GM19397 (cell line): ENCODE measurements at regions not wholly inside any gene's neighbourhood (a gene's known extent, or its start where the extent isn't known, plus 50 kb on each side); places are given as distances from the start of the nearest gene placed in this dataset.
A peak's percentile ranks its signal among the peaks of the same experiment; 100 is the strongest.
"Not testable (repeated sequence)": the region's sequence is repeated elsewhere in the genome, so short reads cannot be mapped to it uniquely, and the experiment has no call there.

Source experiments
- ATAC-seq: cut with Tn5 transposase; IDR thresholded peaks from one replicate; pipeline ENCODE4 v1.9.1; 2021; ENCODE audit warnings: mild to moderate bottlenecking, moderate library complexity; ENCODE audit not compliant: unreplicated experiment

GRCh38 chr1:235059221-235059620 is 69.4 kb downstream of the TOMM20 start:
- ATAC-seq = no peak

- ATAC-seq = no peak
Observed at GRCh38 chr1:235058695-235059094, 69.9 kb downstream of the TOMM20 start.

- ATAC-seq = no peak
Observed at GRCh38 chr1:235057385-235058306, 71.0 kb downstream of the TOMM20 start.

GRCh38 chr1:235056937-235057336 is 71.7 kb downstream of the TOMM20 start:
- ATAC-seq = no peak

DNA sequence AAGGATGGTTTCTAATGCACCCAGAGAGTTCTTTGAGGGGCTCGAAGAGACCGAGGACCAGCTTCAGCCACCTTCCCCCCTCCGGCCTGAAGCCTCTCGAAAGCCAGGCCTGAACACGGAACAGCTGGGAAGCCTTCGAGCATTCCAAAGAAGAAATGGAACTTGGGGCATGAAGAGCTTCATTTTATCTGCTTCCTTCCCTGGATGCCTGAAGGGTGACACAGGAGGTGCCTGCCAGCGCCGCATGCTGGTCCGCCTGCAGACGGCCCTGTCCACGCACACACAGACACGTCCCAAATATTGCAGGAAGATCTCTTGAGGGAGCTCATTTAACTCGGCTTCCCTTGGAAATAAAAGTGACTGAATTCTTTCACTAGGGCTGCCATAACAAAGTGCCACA is 73.7 kb downstream of the TOMM20 start:
- ATAC-seq = no peak

DNA sequence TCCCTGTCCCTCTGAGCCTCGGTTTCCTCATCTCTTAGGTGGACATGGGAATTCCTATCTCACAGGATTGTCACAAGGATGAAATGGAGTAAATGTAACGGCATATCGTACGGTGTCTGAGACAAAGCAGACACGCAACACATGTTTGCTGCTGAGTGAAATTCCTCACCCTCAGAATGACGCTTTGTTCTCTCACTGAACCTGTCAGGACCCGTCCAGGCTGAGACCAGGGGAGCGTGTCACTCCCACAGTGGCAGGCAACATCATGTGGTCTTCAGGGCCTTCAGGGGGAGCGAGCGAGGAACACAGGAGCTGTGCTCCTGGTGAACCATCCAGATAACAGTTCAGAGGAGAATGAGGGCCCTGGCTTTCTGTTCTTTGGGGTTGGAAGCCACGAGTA is 74.2 kb downstream of the TOMM20 start:
- no peak for ATAC-seq

GRCh38 chr1:235052067-235053008 is 76.3 kb downstream of the TOMM20 start:
- ATAC-seq = no peak

GRCh38 chr1:235051521-235051920 is 77.1 kb downstream of the TOMM20 start:
- ATAC-seq = no peak

DNA sequence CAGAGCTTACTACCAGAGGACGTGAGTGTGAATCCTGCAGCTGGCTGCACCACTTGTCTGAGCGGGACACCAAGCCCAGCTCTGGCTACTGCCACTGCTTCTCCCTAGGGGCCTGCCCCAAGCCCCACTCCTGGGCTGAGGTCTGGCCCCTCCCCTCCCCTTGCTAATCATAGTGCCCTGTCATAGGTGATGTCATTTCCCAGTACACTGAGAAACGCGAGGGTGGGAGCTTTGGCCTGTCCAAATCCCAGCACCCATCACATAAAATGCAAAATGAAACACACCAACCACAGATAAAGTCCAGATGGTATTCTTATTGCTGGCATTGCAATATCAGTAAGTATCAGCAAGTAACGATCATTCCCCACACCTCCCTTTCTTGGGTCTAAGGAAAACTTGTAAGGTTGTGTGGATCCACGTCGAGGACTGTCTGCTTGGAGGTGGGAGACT is 77.7 kb downstream of the TOMM20 start:
- peak; percentile 39 for ATAC-seq

- ATAC-seq = not testable (repeated sequence)
Observed at GRCh38 chr1:235049716-235050378, 78.8 kb downstream of the TOMM20 start.

DNA sequence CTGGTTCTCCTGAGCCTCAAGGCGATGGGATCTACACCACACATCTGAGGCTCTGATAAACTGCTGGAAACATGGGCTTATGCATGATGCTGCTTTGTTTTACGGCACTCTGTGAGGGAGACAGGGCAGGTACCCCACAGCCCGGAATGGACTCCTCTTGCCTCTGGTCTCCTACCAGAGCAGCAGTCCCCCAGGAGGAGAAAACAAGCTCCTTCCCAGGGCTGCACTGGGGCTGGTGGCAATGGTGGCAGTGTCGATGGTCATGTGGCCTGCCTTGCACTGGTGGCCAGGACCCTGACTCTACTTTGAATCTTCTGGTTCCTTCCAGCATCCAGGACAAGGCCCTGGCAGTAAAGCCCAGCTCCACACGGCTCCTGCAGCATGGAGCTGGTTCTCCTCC is 79.4 kb downstream of the TOMM20 start:
- ATAC-seq = no peak

- no peak for ATAC-seq
Observed at GRCh38 chr1:235047331-235047871, 81.2 kb downstream of the TOMM20 start.

DNA sequence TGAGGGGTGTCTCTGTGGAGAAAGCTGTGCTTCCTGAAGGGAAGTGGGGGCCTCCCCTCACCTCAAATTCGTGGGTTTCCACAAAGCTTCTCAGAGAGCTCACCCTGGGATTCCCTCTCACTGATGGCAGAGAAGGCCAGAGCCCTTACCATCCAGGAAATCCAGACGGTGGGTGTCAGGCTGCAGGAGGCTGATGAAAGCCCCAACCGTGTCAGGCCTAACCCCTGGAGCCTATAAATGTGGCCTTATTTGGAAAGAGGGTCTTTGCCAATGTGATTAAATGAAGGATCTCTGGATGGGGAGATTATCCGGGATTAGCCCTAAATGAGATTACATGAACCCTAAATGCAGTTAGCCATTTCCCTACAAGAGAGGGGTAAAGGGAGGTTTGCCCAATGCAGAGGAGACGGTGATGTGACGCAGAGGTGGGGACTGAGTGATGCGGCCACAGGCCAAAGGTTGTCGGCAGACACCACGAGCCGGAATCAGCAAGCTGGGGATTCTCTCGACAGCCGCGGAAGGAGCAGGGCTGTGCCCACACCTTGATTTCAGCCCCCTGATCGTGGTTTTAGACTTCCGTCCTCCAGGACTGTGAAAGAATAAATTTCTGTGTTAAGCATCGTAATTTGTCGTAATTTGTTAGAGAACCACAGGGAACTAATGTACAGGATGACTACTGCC is 82.6 kb downstream of the TOMM20 start:
- no peak for ATAC-seq

GRCh38 chr1:235045034-235045690 is 83.5 kb downstream of the TOMM20 start:
- ATAC-seq = no peak

DNA sequence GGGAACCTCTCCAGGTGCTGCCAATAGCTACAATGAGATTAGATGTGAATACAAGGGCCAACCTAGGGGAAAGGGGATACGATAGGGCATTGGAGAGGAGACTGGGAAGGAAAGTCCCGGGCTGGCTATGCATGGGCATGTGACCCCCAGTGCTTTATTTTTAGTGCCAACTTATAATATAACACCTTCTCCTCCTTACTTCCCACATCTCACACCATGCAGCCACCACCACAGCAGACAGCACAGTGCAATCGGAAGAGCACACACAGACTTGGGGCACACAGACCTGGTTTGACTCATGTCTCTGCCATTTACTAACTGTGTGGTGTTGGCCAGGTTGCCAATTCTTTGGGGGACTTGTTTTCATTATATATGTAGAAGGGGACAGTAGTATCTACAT is 85.4 kb downstream of the TOMM20 start:
- ATAC-seq = no peak

DNA sequence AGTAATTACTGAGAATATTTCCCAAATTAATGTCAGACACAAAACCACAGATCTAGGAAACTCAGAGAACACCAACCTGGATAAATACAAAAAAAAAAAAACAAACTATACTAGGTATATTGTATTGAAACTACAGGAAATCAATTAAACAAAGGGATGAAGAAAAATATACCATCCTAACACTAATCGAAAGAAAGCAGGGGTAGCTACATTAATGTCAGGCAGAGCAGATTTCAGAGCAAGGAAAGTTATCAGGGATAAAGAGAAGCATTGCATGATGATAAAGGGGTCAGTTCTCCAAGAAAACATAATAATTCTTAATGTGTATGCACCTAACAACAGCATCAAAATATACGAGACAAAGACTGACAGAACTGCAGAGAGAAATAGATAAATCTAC is 89.9 kb downstream of the TOMM20 start:
- no peak for ATAC-seq

DNA sequence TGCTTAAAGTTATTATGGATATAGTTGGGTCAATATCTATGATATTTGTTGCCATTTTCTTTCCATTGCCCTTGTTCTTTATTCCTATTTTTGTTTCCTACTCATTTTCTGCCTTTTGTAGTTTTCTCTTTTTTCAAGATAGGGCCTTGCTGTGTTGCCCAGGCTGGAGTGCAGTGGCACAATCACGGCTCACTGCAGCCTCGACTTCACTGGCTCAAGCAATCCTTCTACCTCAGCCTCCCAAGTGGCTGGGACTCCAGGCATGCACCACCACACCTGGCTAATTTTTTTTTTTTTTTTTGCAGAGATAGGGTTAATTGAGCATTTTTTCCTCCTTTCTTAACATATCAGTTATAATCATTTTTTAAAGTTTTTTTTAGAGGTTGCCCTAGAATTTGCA is 92.7 kb downstream of the TOMM20 start:
- ATAC-seq = no peak

DNA sequence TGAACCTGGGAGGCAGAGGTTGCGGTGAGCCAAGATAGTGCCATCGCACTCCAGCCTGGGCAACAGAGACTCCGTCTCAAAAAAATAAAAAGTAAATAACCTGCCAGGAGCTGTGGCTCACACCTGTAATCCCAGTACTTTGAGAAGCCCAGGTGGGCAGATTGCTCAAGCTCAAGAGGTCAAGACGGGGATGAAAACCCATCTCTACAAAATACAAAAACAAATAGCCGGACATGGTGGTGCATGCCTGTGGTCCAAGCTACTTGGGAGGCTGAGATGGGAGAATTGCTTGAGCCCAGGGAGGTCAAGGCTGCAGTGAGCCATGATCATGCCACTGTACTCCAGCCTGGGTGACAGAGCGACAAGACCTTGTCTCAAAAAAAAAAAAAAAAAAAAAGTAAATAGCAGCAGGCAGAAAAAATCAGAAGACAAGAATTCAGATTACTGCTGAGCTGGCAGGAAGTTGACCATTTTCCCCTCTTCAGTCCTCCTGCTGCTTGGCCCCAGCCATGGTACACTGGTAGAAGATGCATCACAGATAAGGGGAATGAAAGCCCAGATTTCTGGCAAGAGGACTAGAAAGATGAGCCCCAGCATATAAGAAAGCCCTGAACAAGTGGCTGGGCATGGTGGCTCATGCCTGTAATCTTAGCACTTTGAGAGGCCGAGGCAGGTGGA is 97.6 kb downstream of the TOMM20 start:
- ATAC-seq = no peak

DNA sequence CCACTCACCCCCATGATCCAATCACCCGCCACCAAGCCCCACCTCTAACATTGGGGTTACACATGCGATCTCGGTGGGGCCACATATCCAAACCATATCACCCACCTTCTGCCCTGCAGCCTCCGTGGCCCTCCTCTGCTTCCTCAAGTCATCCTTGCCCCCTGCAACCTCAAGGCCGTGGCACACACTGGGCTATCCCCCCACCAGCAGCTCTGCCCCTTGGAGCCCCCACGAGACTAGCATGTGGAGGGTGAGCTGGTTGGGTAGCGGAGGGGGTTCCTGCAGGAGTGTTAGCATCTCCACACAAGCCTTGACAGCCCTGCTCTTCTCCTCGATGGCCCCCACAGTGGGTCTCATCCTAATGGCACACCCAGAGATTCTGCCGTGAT is 100.8 kb downstream of the TOMM20 start:
- ATAC-seq = no peak
